Cardiac muscle cell (in vitro differentiated cells and primary cell): ENCODE measurements at regions not wholly inside any gene's neighbourhood (a gene's known extent, or its start where the extent isn't known, plus 50 kb on each side); places are given as distances from the start of the nearest gene placed in this dataset.

Source experiments
- DNase-seq, 2 donors: peaks; one replicate each; pipeline versions ENCODE4 v3.0.0 to v3.0.0-alpha.2; 2010 to 2017; ENCODE audit warnings: low read depth in 1 of 2, low spot score in 1 of 2
- H3K27ac ChIP-seq: fragments of 200-600 bp; sonication (generic); 2 replicates; pipeline ENCODE4 v1.5.1; 2016
- H3K27me3 ChIP-seq: fragments of 200-600 bp; sonication (generic); 2 replicates; pipeline ENCODE4 v1.6.0; 2016; ENCODE audit warnings: control low read depth
- H3K36me3 ChIP-seq: fragments of 200-600 bp; sonication (generic); 2 replicates; pipeline ENCODE4 v1.5.1; 2016; ENCODE audit warnings: control low read depth
- H3K4me1 ChIP-seq: fragments of 200-600 bp; sonication (generic); 2 replicates; pipeline ENCODE4 v1.8.1; 2017; ENCODE audit warnings: low read depth, mild to moderate bottlenecking, mixed run types
- H3K4me3 ChIP-seq: fragments of 200-600 bp; sonication (generic); 2 replicates; pipeline ENCODE4 v1.5.1; 2016; ENCODE audit warnings: mild to moderate bottlenecking
- H3K9me3 ChIP-seq: fragments of 200-600 bp; sonication (generic); 2 replicates; pipeline ENCODE4 v1.5.1; 2017; ENCODE audit warnings: low read depth, mild to moderate bottlenecking, control low read depth
- CTCF ChIP-seq: IDR thresholded peaks from 2 replicates; pipeline ENCODE4 v1.5.1; 2012; ENCODE audit warnings: low read depth, mild to moderate bottlenecking, low read length

GRCh38 chr11:28878025-28878424 lies 769.8 kb downstream of the METTL15 start:
- Histone ChIP-seq H3K4me1 (no peaks in the 10 kb centered on the region), H3K27ac (no peak overlapping the region), H3K4me3 (no peak overlapping the region), H3K36me3 (no peaks in the 10 kb centered on the region), H3K9me3 (no peaks in the 10 kb centered on the region), H3K27me3 (no peaks in the 10 kb centered on the region)
- no peak for TF ChIP-seq CTCF
- peak in 1 of 2 donors; percentile 7 for DNase-seq

DNA sequence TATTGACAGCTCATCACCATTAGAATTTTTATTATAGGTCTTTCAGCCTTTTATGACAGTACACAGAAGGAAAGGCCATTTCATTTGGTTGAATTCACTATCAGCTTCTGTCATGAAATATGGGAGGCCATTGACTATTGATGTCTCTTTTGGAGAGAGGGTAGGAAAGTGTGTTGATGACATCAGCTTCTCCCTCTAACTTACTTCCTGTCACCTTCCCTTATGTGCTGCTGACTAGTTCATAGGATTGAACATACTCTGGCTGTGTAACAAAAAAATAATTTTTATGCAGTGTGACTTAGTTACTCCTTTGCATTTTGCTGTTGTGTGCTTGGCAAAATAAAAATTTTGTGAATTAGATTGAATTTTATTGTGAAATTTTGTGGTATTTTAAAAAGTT lies 769.2 kb downstream of the METTL15 start:
- no peaks in the 10 kb centered on the region for H3K36me3 ChIP-seq
- H3K27me3 ChIP-seq = no peaks in the 10 kb centered on the region
- DNase-seq = no peak
- no peaks in the 10 kb centered on the region for H3K4me1 ChIP-seq
- no peak for TF ChIP-seq CTCF
- H3K9me3 ChIP-seq = no peaks in the 10 kb centered on the region
- no peak overlapping the region for H3K4me3 ChIP-seq
- no peak overlapping the region for H3K27ac ChIP-seq

DNA sequence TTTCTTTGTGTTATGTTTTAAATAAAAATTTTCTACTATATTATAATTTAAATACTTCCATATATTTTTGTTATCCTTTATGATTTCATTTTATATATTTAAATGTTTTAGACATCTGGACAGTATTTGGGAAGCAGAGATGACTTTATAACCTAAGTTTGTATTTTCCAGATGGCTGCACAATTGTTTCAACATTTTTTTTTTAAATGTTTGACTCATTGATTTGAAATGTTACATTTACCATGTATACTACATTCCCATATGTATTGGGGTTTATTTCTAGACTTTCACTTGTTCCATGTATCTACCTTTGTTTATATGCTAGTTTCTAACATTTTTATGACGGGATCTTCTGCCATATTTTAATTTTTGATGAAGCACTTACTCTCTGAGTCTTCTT lies 766.5 kb downstream of the METTL15 start:
- H3K4me1 ChIP-seq = no peaks in the 10 kb centered on the region
- H3K9me3 ChIP-seq = no peaks in the 10 kb centered on the region
- H3K4me3 ChIP-seq = no peak overlapping the region

DNA sequence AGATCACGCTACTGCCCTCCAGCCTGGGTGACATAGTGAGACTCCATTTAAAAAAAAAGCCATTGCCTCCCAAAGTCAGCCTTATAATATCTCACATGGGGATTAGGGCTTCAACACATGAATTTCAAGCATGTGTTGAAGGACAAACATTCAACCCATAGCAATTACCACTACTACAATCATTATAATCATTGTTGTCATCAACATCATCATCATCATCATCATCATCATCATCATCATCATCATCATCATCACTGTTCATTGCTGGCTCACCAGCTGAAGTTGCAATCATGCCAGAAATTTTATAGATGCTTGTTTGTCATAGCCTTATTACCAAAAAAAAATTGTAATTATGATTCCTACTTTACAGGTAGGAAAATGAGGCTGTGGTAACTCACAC lies 762.9 kb downstream of the METTL15 start:
- no peaks in the 10 kb centered on the region for H3K27me3 ChIP-seq
- TF ChIP-seq CTCF = no peak
- H3K36me3 ChIP-seq = no peaks in the 10 kb centered on the region
- H3K9me3 ChIP-seq = no peaks in the 10 kb centered on the region
- no peak overlapping the region for H3K4me3 ChIP-seq
- H3K27ac ChIP-seq = no peak overlapping the region
- DNase-seq = no peak
- no peaks in the 10 kb centered on the region for H3K4me1 ChIP-seq

More for the DNA sequence above, 766.5 kb downstream of the METTL15 start:
- no peak for TF ChIP-seq CTCF
- H3K36me3 ChIP-seq = no peaks in the 10 kb centered on the region
- no peak overlapping the region for H3K27ac ChIP-seq
- H3K27me3 ChIP-seq = no peaks in the 10 kb centered on the region
- DNase-seq = no peak

- no peaks in the 10 kb centered on the region for H3K9me3 ChIP-seq
- H3K36me3 ChIP-seq = no peaks in the 10 kb centered on the region
- no peaks in the 10 kb centered on the region for H3K4me1 ChIP-seq
- no peak overlapping the region for H3K4me3 ChIP-seq
- no peak for DNase-seq
- no peak for TF ChIP-seq CTCF
- no peaks in the 10 kb centered on the region for H3K27me3 ChIP-seq
- H3K27ac ChIP-seq = no peak overlapping the region
Measured at GRCh38 chr11:28863422-28863821, 755.2 kb downstream of the METTL15 start.

- Histone ChIP-seq H3K36me3 (no peaks in the 10 kb centered on the region), H3K4me1 (no peaks in the 10 kb centered on the region), H3K27me3 (no peaks in the 10 kb centered on the region), H3K9me3 (no peaks in the 10 kb centered on the region), H3K4me3 (no peak overlapping the region), H3K27ac (no peak overlapping the region)
- no peak for TF ChIP-seq CTCF
- peak in 1 of 2 donors; percentile 69 for DNase-seq
Measured at GRCh38 chr11:28860893-28861292, 752.7 kb downstream of the METTL15 start.
